ENCODE measurements at regions not wholly inside any gene's neighbourhood (a gene's known extent, or its start where the extent isn't known, plus 50 kb on each side); places are given as distances from the start of the nearest gene placed in this dataset.

DNA sequence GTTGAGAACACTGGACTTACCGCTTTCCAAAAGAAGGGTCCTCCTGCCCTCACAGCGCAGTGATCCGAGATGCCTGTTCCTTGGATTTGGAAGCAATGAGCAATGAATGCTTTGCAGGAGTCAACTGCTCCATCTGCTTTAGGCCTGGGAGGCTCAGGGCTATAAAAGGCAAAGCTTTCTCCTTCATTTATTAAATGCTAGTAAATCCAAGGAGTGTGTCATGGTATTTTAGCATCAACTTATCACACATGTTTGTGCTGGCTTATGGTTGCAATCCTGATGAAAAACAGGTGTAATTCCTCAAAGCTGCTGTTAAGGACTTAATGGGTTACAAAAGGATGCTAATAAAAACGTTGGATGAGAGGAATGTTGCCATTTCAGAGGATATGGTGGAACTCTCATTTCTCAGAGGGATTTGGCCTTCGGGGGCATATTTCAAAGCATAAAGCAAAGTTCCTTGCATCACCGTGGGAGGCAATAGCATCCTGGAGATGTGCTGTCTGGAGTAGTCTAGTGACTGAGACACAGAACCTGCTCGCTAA, 158.5 kb upstream of the TPM1 start:
- TF ChIP-seq EZH2 (optimal IDR thresholded peaks at IDR 0.05; ENCODE audit: low read depth, low read length) = no peak
- TF ChIP-seq, protein P1, sequence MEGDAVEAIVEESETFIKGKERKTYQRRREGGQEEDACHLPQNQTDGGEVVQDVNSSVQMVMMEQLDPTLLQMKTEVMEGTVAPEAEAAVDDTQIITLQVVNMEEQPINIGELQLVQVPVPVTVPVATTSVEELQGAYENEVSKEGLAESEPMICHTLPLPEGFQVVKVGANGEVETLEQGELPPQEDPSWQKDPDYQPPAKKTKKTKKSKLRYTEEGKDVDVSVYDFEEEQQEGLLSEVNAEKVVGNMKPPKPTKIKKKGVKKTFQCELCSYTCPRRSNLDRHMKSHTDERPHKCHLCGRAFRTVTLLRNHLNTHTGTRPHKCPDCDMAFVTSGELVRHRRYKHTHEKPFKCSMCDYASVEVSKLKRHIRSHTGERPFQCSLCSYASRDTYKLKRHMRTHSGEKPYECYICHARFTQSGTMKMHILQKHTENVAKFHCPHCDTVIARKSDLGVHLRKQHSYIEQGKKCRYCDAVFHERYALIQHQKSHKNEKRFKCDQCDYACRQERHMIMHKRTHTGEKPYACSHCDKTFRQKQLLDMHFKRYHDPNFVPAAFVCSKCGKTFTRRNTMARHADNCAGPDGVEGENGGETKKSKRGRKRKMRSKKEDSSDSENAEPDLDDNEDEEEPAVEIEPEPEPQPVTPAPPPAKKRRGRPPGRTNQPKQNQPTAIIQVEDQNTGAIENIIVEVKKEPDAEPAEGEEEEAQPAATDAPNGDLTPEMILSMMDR (IDR thresholded peaks at IDR 0.05; ENCODE audit: low read length) = no peak

Measured in MM.1S (cell line).